ENCODE measurements at regions not wholly inside any gene's neighbourhood (a gene's known extent, or its start where the extent isn't known, plus 50 kb on each side); places are given as distances from the start of the nearest gene placed in this dataset.
"Not testable (repeated sequence)": the region's sequence is repeated elsewhere in the genome, so short reads cannot be mapped to it uniquely, and the experiment has no call there.

- not testable (repeated sequence) for TF ChIP-seq POLR2AphosphoS5, CTCF, POLR2A (IDR thresholded peaks at IDR 0.05)
These were observed 317.1 kb downstream of the COL12A1 start for GRCh38 chr6:74888741-74889140.
